HepG2 (cell line): ENCODE measurements at regions not wholly inside any gene's neighbourhood (a gene's known extent, or its start where the extent isn't known, plus 50 kb on each side); places are given as distances from the start of the nearest gene placed in this dataset.

Experiments used
- ATAC-seq: fragments of 200-7000 bp; cut with Tn5 transposase; 3 replicates; pipeline ENCODE4 v1.9.1; 2020; ENCODE audit warnings: mild to moderate bottlenecking, moderate library complexity
- BruUV-seq: library from RNA; stranded (reverse); fragments of 400-500 nt; replicated peaks from 2 replicates; lab custom pipeline; 2021; lab: Mats Ljungman, UMichigan
- CTCF ChIA-PET: fragments of 300-600 bp; formaldehyde crosslinking; extraction: SDS; loops from one replicate; lab custom pipeline; 2021; ENCODE audit warnings: low total read pairs, inconsistent platforms, low intra/inter-chr PET ratio; lab: Yijun Ruan, JAX
- POLR2A ChIA-PET: fragments of 350-600 bp; sonication (Branson Sonifier 250); formaldehyde crosslinking; loops from one replicate; lab custom pipeline; 2020; ENCODE audit warnings: antibody characterized with exemption, inconsistent platforms; lab: Yijun Ruan, JAX
- DNase-seq: peaks from one replicate; pipeline ENCODE4 v3.0.0-alpha.2; 2015; ENCODE audit warnings: low spot score
- FAIRE-seq: peaks from 3 replicates; lab custom pipeline; 2011; peaks lifted over from hg19 to GRCh38; lab: Jason Lieb, UNC
- H2AFZ ChIP-seq: one replicate; pipeline ENCODE4 v1.6.1; 2011; ENCODE audit warnings: low read length, inconsistent platforms
- H3K27ac ChIP-seq: fragments of 300-600 bp; 3 replicates; pipeline ENCODE4 v1.8.0; 2011; ENCODE audit warnings: mixed run types, mild to moderate bottlenecking, mixed read lengths, low read length, inconsistent platforms; ENCODE audit not compliant: insufficient read depth; ENCODE audit errors: extremely low read length
- H3K27me3 ChIP-seq, 2 experiments: fragments of 200-600 bp in 1 of 2; 2 replicates in 1 of 2; 3 replicates in 1 of 2; pipeline versions ENCODE4 v1.6.0 to v1.8.0; 2011; ENCODE audit warnings: low read length in 2 of 2, mild to moderate bottlenecking in 2 of 2, moderate library complexity in 2 of 2, inconsistent platforms in 1 of 2; ENCODE audit not compliant: insufficient read depth in 2 of 2, control insufficient read depth in 1 of 2
- H3K36me3 ChIP-seq, 2 experiments: fragments of 200-600 bp in 1 of 2; replicated peaks in 1 of 2; 2 replicates in 1 of 2; 3 replicates in 1 of 2; pipeline versions ENCODE4 v1.5.1 to v1.8.0; 2011; ENCODE audit warnings: low read length in 2 of 2, inconsistent platforms in 1 of 2; ENCODE audit not compliant: insufficient read depth in 2 of 2, control insufficient read depth in 1 of 2
- H3K4me1 ChIP-seq: 2 replicates; pipeline ENCODE4 v1.5.1; 2012; ENCODE audit warnings: low read length, inconsistent platforms; ENCODE audit not compliant: insufficient read depth
- H3K4me2 ChIP-seq: 2 replicates; pipeline ENCODE4 v1.6.0; 2011; ENCODE audit warnings: low read depth, low read length, inconsistent platforms
- H3K4me3 ChIP-seq, 3 experiments: fragments of 200-600 bp in 1 of 3; sonication (generic), shearing (Covaris generic) in 1 of 3; replicated peaks in 1 of 3; 2 replicates each; pipeline ENCODE4 v1.5.1; 2011 to 2016; ENCODE audit warnings: low read length in 3 of 3, inconsistent platforms in 2 of 3, low read depth in 2 of 3, mild to moderate bottlenecking in 2 of 3, control low read depth in 1 of 3, mixed read lengths in 1 of 3; ENCODE audit not compliant: insufficient read depth in 1 of 3
- H3K79me2 ChIP-seq: one replicate; pipeline ENCODE4 v1.6.1; 2011; ENCODE audit warnings: low read length, inconsistent platforms; ENCODE audit not compliant: insufficient read depth
- H3K9ac ChIP-seq: 2 replicates; pipeline ENCODE4 v1.6.0; 2011; ENCODE audit warnings: mild to moderate bottlenecking, low read depth, low read length, inconsistent platforms; ENCODE audit not compliant: insufficient read depth
- H3K9me3 ChIP-seq: 2 replicates; pipeline ENCODE4 v1.5.1; 2012; ENCODE audit warnings: mild to moderate bottlenecking, low read length
- H4K20me1 ChIP-seq: 2 replicates; pipeline ENCODE4 v1.6.0; 2011; ENCODE audit warnings: inconsistent platforms, mild to moderate bottlenecking, low read length, moderate library complexity; ENCODE audit not compliant: insufficient read depth
- CHD2 ChIP-seq: IDR thresholded peaks from 2 replicates; pipeline ENCODE4 v1.6.1; 2011; ENCODE audit warnings: low read depth, low read length, improper control_type of control experiment
- NFE2L2 ChIP-seq: fragments of 150-350 bp; IDR thresholded peaks from 2 replicates; pipeline ENCODE4 v1.6.1; 2014; ENCODE audit warnings: low read length
- STAT5B ChIP-seq: sonication (generic); formaldehyde crosslinking; IDR thresholded peaks from 2 replicates; pipeline ENCODE4 v1.4.0; 2020; ENCODE audit warnings: missing genetic modification reagents
- ZBTB49 ChIP-seq: sonication (generic); formaldehyde crosslinking; IDR thresholded peaks from 2 replicates; pipeline ENCODE4 v1.4.0; 2020; ENCODE audit warnings: missing genetic modification reagents, borderline replicate concordance
- ZNF770 ChIP-seq: sonication (generic); formaldehyde crosslinking; IDR thresholded peaks from 2 replicates; pipeline ENCODE4 v1.5.0; 2020; ENCODE audit warnings: mild to moderate bottlenecking, missing genetic modification reagents
- ZNF788 ChIP-seq: sonication (generic); formaldehyde crosslinking; IDR thresholded peaks from 2 replicates; pipeline ENCODE4 v1.5.0; 2020; ENCODE audit warnings: mild to moderate bottlenecking, missing genetic modification reagents, borderline replicate concordance
- WGBS: methylation state at CpG from one replicate; pipeline ENCODE4 v1.1.6; 2017; ENCODE audit warnings: low lambda C conversion rate; 5-methylcytosine and 5-hydroxymethylcytosine counted together
- in situ Hi-C: cut with HindIII; loops from 2 replicates; pipeline ENCODE4 v1.10.0; 2017; ENCODE audit warnings: low pct_unique_long_range_greater_than_20kb; ENCODE audit not compliant: extremely low pct_ligation_motif_present
- intact Hi-C: fragments of 100-400 bp; cut with micrococcal nuclease; formaldehyde crosslinking; loops from one replicate; pipeline ENCODE4 v1.10.0; 2022; ENCODE audit not compliant: unreplicated experiment

GRCh38 chr2:107760620-107761364 is 65.9 kb upstream of the RGPD4 start (continued):
- no peak for TF ChIP-seq ZBTB49 (CRISPR knock-in tag)
- TF ChIP-seq, all 625 proteins: peak for 2

GRCh38 chr2:107772353-107772752 is 54.3 kb upstream of the RGPD4 start:
- H3K4me1 ChIP-seq: no peaks in the 10 kb centered on the region
- in situ Hi-C loops: no loop called here
- no peak overlapping the region for H3K9ac ChIP-seq
- H3K4me3 ChIP-seq: no peak overlapping the region
- no peak overlapping the region for H3K4me2 ChIP-seq
- no TSS peak for BruUV-seq
- H3K36me3 ChIP-seq: no peaks in the 10 kb centered on the region
- H3K79me2 ChIP-seq: no peaks in the 10 kb centered on the region
- 39% methylated on average over 5 of the region's 5 CpGs for WGBS
- no peak for TF ChIP-seq ZNF788 (CRISPR knock-in tag)
- TF ChIP-seq NFE2L2: no peak
- no peak for TF ChIP-seq ZNF770 (CRISPR knock-in tag)
- no peak for TF ChIP-seq CHD2
- no peak for TF ChIP-seq STAT5B
- FAIRE-seq (no peak), ATAC-seq (no peak), DNase-seq (no peak)
- POLR2A ChIA-PET: no interaction called here
- intact Hi-C loops: no loop called here
- no peak overlapping the region for H3K27ac ChIP-seq
- no peak overlapping the region for H2AFZ ChIP-seq
- H4K20me1 ChIP-seq: no peaks in the 10 kb centered on the region
- no peaks in the 10 kb centered on the region for H3K27me3 ChIP-seq
- H3K9me3 ChIP-seq: no peaks in the 10 kb centered on the region
- CTCF ChIA-PET: no interaction called here
